H9 (cell line): ENCODE measurements at regions not wholly inside any gene's neighbourhood (a gene's known extent, or its start where the extent isn't known, plus 50 kb on each side); places are given as distances from the start of the nearest gene placed in this dataset.

Experiments
- DNase-seq: peaks from one replicate; pipeline ENCODE4 v3.0.0-alpha.2; 2017
- H2AFZ ChIP-seq: one replicate; pipeline ENCODE4 v1.6.1; 2013; ENCODE audit warnings: mild to moderate bottlenecking, low read length, control low read depth, moderate library complexity
- H2AK5ac ChIP-seq: 2 replicates; pipeline ENCODE4 v1.6.1; 2013; ENCODE audit warnings: low read length, control low read depth, mixed read lengths; ENCODE audit not compliant: insufficient read length
- H2BK120ac ChIP-seq: one replicate; pipeline ENCODE4 v1.6.1; 2013; ENCODE audit warnings: low read depth, mild to moderate bottlenecking, low read length, control low read depth, inconsistent platforms; ENCODE audit not compliant: poor library complexity, severe bottlenecking
- H2BK12ac ChIP-seq: 2 replicates; pipeline ENCODE4 v1.6.1; 2013; ENCODE audit warnings: low read length, control low read depth, mixed read lengths, low read depth; ENCODE audit not compliant: insufficient read length
- H2BK15ac ChIP-seq: 2 replicates; pipeline ENCODE4 v1.6.1; 2013; ENCODE audit warnings: low read depth, low read length, control low read depth
- H2BK20ac ChIP-seq: one replicate; pipeline ENCODE4 v1.6.1; 2013; ENCODE audit warnings: low read depth, mild to moderate bottlenecking, low read length, control low read depth, inconsistent platforms; ENCODE audit not compliant: poor library complexity, severe bottlenecking
- H2BK5ac ChIP-seq: 2 replicates; pipeline ENCODE4 v1.6.1; 2013; ENCODE audit warnings: low read length, control low read depth, mixed read lengths; ENCODE audit not compliant: insufficient read length
- H3K14ac ChIP-seq: 2 replicates; pipeline ENCODE4 v1.6.1; 2013; ENCODE audit warnings: low read length, control low read depth; ENCODE audit not compliant: insufficient read depth
- H3K18ac ChIP-seq: 2 replicates; pipeline ENCODE4 v1.6.1; 2013; ENCODE audit warnings: low read depth, mild to moderate bottlenecking, mixed read lengths, low read length, control low read depth; ENCODE audit not compliant: insufficient read length
- H3K23ac ChIP-seq: 2 replicates; pipeline ENCODE4 v1.6.1; 2013; ENCODE audit warnings: low read length, control low read depth, mixed read lengths, low read depth; ENCODE audit not compliant: insufficient read length
- H3K23me2 ChIP-seq: 2 replicates; pipeline ENCODE4 v1.6.1; 2013; ENCODE audit warnings: low read depth, mild to moderate bottlenecking, mixed read lengths, low read length, control low read depth; ENCODE audit not compliant: insufficient read length, poor library complexity, severe bottlenecking
- H3K27ac ChIP-seq: 2 replicates; pipeline ENCODE4 v1.5.1; 2013; ENCODE audit warnings: low read length, control low read depth, mixed read lengths, low read depth; ENCODE audit not compliant: insufficient read length
- H3K27me3 ChIP-seq: 2 replicates; pipeline ENCODE4 v1.6.1; 2013; ENCODE audit warnings: low read length, control low read depth, inconsistent platforms; ENCODE audit not compliant: insufficient read depth
- H3K4ac ChIP-seq: 2 replicates; pipeline ENCODE4 v1.6.1; 2013; ENCODE audit warnings: low read depth, mild to moderate bottlenecking, control low read depth, inconsistent platforms, low read length, moderate library complexity
- H3K4me1 ChIP-seq: 2 replicates; pipeline ENCODE4 v1.6.1; 2013; ENCODE audit warnings: low read length, control low read depth, inconsistent platforms; ENCODE audit not compliant: insufficient read depth
- H3K4me2 ChIP-seq: 2 replicates; pipeline ENCODE4 v1.6.1; 2013; ENCODE audit warnings: low read length, control low read depth, mixed read lengths; ENCODE audit not compliant: insufficient read length, insufficient read depth
- H3K56ac ChIP-seq: 2 replicates; pipeline ENCODE4 v1.6.1; 2013; ENCODE audit warnings: low read depth, mild to moderate bottlenecking, mixed read lengths, low read length, control low read depth; ENCODE audit not compliant: insufficient read length
- H3K79me1 ChIP-seq: 2 replicates; pipeline ENCODE4 v1.6.1; 2013; ENCODE audit warnings: low read depth, mild to moderate bottlenecking, moderate library complexity, low read length, control low read depth, inconsistent platforms; ENCODE audit not compliant: insufficient read depth, poor library complexity, severe bottlenecking
- H3K79me2 ChIP-seq: 2 replicates; pipeline ENCODE4 v1.6.1; 2013; ENCODE audit warnings: low read length, control low read depth, inconsistent platforms; ENCODE audit not compliant: insufficient read depth
- H3K9ac ChIP-seq: 2 replicates; pipeline ENCODE4 v1.6.1; 2013; ENCODE audit warnings: low read length, control low read depth, mixed read lengths; ENCODE audit not compliant: insufficient read length; ENCODE audit errors: extremely low read depth
- H3K9me3 ChIP-seq: one replicate; pipeline ENCODE4 v1.6.1; 2013; ENCODE audit warnings: low read depth, low read length, inconsistent platforms; ENCODE audit not compliant: control insufficient read depth
- H3T11ph ChIP-seq: one replicate; pipeline ENCODE4 v1.6.1; 2013; ENCODE audit warnings: mild to moderate bottlenecking, low read length, control low read depth, inconsistent platforms
- H4K20me1 ChIP-seq: one replicate; pipeline ENCODE4 v1.6.1; 2013; ENCODE audit not compliant: control insufficient read depth, insufficient read length, insufficient read depth
- H4K5ac ChIP-seq: 2 replicates; pipeline ENCODE4 v1.6.1; 2013; ENCODE audit warnings: low read depth, mild to moderate bottlenecking, mixed read lengths, low read length, control low read depth; ENCODE audit not compliant: insufficient read length
- H4K8ac ChIP-seq: replicated peaks from 2 replicates; pipeline ENCODE4 v1.6.1; 2013; ENCODE audit warnings: low read length, control low read depth, mixed read lengths, low read depth; ENCODE audit not compliant: insufficient read length
- H4K91ac ChIP-seq: 2 replicates; pipeline ENCODE4 v1.6.1; 2013; ENCODE audit warnings: low read depth, mild to moderate bottlenecking, moderate library complexity, mixed read lengths, low read length, control low read depth; ENCODE audit not compliant: insufficient read length
- H3K27ac Mint-ChIP-seq, 3 experiments: 2 replicates in 2 of 3; 3 replicates in 1 of 3; pipeline ENCODE4 v1.8.0; 2020 to 2021; ENCODE audit warnings: mixed read lengths in 3 of 3, mild to moderate bottlenecking in 1 of 3, moderate library complexity in 1 of 3
- H3K27me3 Mint-ChIP-seq: 2 replicates; pipeline ENCODE4 v1.8.0; 2021; ENCODE audit warnings: low read depth, mild to moderate bottlenecking, moderate library complexity, mixed read lengths
- H3K36me3 Mint-ChIP-seq, 3 experiments: 2 replicates in 2 of 3; 3 replicates in 1 of 3; pipeline ENCODE4 v1.8.0; 2020 to 2021; ENCODE audit warnings: low read depth in 3 of 3, mixed read lengths in 3 of 3; ENCODE audit not compliant: insufficient read depth in 1 of 3
- H3K4me1 Mint-ChIP-seq, 2 experiments: 2 replicates each; pipeline ENCODE4 v1.8.0; 2020; ENCODE audit warnings: mixed read lengths in 2 of 2
- H3K4me3 Mint-ChIP-seq, 2 experiments: 2 replicates in 1 of 2; 3 replicates in 1 of 2; pipeline ENCODE4 v1.8.0; 2020 to 2021; ENCODE audit warnings: mild to moderate bottlenecking in 2 of 2, mixed read lengths in 2 of 2, moderate library complexity in 1 of 2
- H3K9me3 Mint-ChIP-seq, 2 experiments: 2 replicates in 1 of 2; 3 replicates in 1 of 2; pipeline ENCODE4 v1.8.0; 2020; ENCODE audit warnings: mild to moderate bottlenecking in 2 of 2, mixed read lengths in 2 of 2, moderate library complexity in 1 of 2
- CTCF ChIP-seq: fragments of 200-600 bp; sonication (generic); conservative IDR thresholded peaks from 3 replicates; pipeline ENCODE4 v1.8.0; 2021; ENCODE audit warnings: antibody characterized with exemption, mild to moderate bottlenecking

- H4K8ac ChIP-seq = no peak overlapping the region
- H4K91ac ChIP-seq = no peak overlapping the region
- Mint-ChIP-seq H3K4me3 (no peak overlapping the region), H3K9me3 (peaks cover 0 to 2% of the 10 kb centered on the region in 2 experiments; a peak in 1 of 5 replicates), H3K36me3 (no peaks in the 10 kb centered on the region), H3K4me1 (no peaks in the 10 kb centered on the region), H3K27ac (no peak overlapping the region), H3K27me3 (no peaks in the 10 kb centered on the region; the same call in 1 of the 2 replicates)
- H3K4me1 ChIP-seq = no peaks in the 10 kb centered on the region
- no peak for DNase-seq
- no peak overlapping the region for H3K4ac ChIP-seq
- H3K56ac ChIP-seq = no peak overlapping the region
- no peak overlapping the region for H2BK120ac ChIP-seq
- H3K79me1 ChIP-seq = no peaks in the 10 kb centered on the region
- no peak overlapping the region for H2BK5ac ChIP-seq
- no peak overlapping the region for H2AK5ac ChIP-seq
- H3K18ac ChIP-seq = no peak overlapping the region
- no peak overlapping the region for H2BK12ac ChIP-seq
- no peak overlapping the region for H3T11ph ChIP-seq
- H4K20me1 ChIP-seq = no peaks in the 10 kb centered on the region
- H3K23ac ChIP-seq = no peak overlapping the region
- H2BK15ac ChIP-seq = no peak overlapping the region
- H3K27me3 ChIP-seq = no peaks in the 10 kb centered on the region
- H3K14ac ChIP-seq = no peak overlapping the region
- no peak overlapping the region for H3K27ac ChIP-seq
- TF ChIP-seq CTCF = no peak
- H4K5ac ChIP-seq = no peak overlapping the region
- H3K4me2 ChIP-seq = no peak overlapping the region
- no peaks in the 10 kb centered on the region for H3K9me3 ChIP-seq
- H3K79me2 ChIP-seq = no peaks in the 10 kb centered on the region
- H3K9ac ChIP-seq = no peak overlapping the region
- no peak overlapping the region for H2AFZ ChIP-seq
- no peaks in the 10 kb centered on the region for H3K23me2 ChIP-seq
- H2BK20ac ChIP-seq = no peak overlapping the region
These were observed 294.2 kb upstream of the GRIN3A start for GRCh38 chr9:102032614-102033013.
